ENCODE measurements at regions not wholly inside any gene's neighbourhood (a gene's known extent, or its start where the extent isn't known, plus 50 kb on each side); places are given as distances from the start of the nearest gene placed in this dataset.

- Mint-ChIP-seq H3K36me3 (ENCODE audit: low read depth, unreplicated experiment) (no peaks in the 10 kb centered on the region), H3K27ac (ENCODE audit: unreplicated experiment) (no peak overlapping the region), H3K9me3 (ENCODE audit: unreplicated experiment) (no peaks in the 10 kb centered on the region), H3K4me1 (ENCODE audit: unreplicated experiment) (peaks cover 2% of the 10 kb centered on the region), H3K27me3 (ENCODE audit: unreplicated experiment) (no peaks in the 10 kb centered on the region), H3K4me3 (ENCODE audit: unreplicated experiment) (no peak overlapping the region)
- no peak for DNase-seq (ENCODE audit: low spot score)
- TF ChIP-seq, protein P1, sequence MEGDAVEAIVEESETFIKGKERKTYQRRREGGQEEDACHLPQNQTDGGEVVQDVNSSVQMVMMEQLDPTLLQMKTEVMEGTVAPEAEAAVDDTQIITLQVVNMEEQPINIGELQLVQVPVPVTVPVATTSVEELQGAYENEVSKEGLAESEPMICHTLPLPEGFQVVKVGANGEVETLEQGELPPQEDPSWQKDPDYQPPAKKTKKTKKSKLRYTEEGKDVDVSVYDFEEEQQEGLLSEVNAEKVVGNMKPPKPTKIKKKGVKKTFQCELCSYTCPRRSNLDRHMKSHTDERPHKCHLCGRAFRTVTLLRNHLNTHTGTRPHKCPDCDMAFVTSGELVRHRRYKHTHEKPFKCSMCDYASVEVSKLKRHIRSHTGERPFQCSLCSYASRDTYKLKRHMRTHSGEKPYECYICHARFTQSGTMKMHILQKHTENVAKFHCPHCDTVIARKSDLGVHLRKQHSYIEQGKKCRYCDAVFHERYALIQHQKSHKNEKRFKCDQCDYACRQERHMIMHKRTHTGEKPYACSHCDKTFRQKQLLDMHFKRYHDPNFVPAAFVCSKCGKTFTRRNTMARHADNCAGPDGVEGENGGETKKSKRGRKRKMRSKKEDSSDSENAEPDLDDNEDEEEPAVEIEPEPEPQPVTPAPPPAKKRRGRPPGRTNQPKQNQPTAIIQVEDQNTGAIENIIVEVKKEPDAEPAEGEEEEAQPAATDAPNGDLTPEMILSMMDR (IDR thresholded peaks at IDR 0.05; ENCODE audit: unreplicated experiment) = no peak
These were observed 361.1 kb upstream of the BOD1L1 start for GRCh38 chr4:13988353-13989305.

- Mint-ChIP-seq H3K36me3 (ENCODE audit: low read depth, unreplicated experiment) (no peaks in the 10 kb centered on the region), H3K9me3 (ENCODE audit: unreplicated experiment) (no peaks in the 10 kb centered on the region), H3K4me1 (ENCODE audit: unreplicated experiment) (peaks cover 2% of the 10 kb centered on the region), H3K27ac (ENCODE audit: unreplicated experiment) (no peak overlapping the region), H3K27me3 (ENCODE audit: unreplicated experiment) (no peaks in the 10 kb centered on the region), H3K4me3 (ENCODE audit: unreplicated experiment) (no peak overlapping the region)
- TF ChIP-seq, protein P1 (IDR thresholded peaks at IDR 0.05; ENCODE audit: unreplicated experiment) = no peak
- no peak for DNase-seq (ENCODE audit: low spot score)
These were observed 362.0 kb upstream of the BOD1L1 start for GRCh38 chr4:13989501-13989900.

DNA sequence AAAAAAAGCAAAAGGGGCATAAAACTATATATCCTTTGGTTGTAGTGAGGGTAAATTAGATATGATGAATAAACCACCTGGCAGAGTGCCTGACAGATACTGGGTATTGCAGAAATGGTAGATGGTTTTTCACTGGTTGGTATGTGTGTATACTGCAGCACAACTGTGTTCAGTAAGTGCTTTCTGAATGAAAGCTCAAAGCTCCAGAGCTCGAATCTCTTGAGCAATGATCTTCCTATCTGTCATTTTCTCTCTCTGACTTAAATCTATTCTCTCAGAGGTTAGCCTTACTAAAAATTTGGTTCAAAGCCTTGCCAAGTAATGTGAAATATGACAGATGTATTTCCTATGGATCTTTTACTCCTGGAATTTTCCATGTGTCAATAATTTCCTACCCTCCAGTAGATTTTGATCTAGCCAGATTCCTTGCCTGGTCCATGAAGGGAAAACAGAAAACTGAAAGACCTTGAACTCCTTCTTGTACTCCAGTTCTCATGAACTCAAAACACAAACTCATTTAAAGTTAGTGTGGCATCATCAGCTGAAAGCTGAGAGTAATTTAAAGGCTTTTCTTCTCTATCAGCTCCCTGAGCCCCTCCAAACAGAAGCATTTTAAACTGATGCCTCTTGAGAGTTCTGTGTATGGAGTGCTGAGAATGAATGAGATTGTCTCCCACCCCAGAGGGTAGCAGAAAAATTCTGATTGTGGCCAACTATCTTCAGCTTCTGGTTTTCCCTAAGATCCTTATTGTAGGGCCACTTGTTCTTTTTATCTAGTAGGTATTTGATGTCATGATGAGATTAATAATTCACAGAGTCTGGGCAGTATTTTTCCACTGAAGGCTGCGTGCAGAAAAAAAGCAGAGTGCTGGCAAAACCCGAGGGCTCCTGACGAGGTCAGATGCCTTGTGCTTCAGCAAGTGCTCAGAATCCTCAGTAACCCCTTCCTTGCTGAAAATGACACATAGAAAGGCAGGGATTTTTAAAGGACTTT, 363.4 kb upstream of the BOD1L1 start:
- H3K9me3 Mint-ChIP-seq (ENCODE audit: unreplicated experiment) = no peaks in the 10 kb centered on the region
- no peak overlapping the region for H3K4me3 Mint-ChIP-seq (ENCODE audit: unreplicated experiment)
- TF ChIP-seq, protein P1 (IDR thresholded peaks at IDR 0.05; ENCODE audit: unreplicated experiment) = no peak
- H3K27ac Mint-ChIP-seq (ENCODE audit: unreplicated experiment) = no peak overlapping the region
- no peaks in the 10 kb centered on the region for H3K36me3 Mint-ChIP-seq (ENCODE audit: low read depth, unreplicated experiment)
- peaks cover 2% of the 10 kb centered on the region for H3K4me1 Mint-ChIP-seq (ENCODE audit: unreplicated experiment)
- no peak for DNase-seq (ENCODE audit: low spot score)
- H3K27me3 Mint-ChIP-seq (ENCODE audit: unreplicated experiment) = no peaks in the 10 kb centered on the region

DNA sequence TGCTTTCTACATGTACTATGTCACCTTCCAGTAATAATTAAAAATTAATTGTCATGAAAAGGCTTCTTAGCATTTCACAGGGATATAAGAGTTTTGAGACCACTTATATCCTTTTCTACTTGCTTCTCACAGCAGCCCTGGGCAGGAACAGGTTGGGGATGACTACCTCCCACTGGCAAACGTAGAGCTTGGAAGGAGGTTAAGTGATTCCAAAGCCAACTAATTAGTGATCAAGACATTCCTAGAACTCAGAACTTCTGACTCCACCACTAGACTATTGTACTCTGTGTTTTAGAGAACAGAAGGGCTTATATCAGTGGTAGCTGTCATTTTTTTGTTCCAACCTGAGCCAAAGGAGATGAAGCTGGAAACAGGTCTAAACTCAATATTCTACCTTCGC, 364.5 kb upstream of the BOD1L1 start:
- Mint-ChIP-seq H3K27me3 (ENCODE audit: unreplicated experiment) (no peaks in the 10 kb centered on the region), H3K4me1 (ENCODE audit: unreplicated experiment) (peaks cover 2% of the 10 kb centered on the region), H3K9me3 (ENCODE audit: unreplicated experiment) (no peaks in the 10 kb centered on the region), H3K36me3 (ENCODE audit: low read depth, unreplicated experiment) (no peaks in the 10 kb centered on the region), H3K27ac (ENCODE audit: unreplicated experiment) (no peak overlapping the region), H3K4me3 (ENCODE audit: unreplicated experiment) (no peak overlapping the region)
- DNase-seq (ENCODE audit: low spot score) = no peak
- TF ChIP-seq, protein P1 (IDR thresholded peaks at IDR 0.05; ENCODE audit: unreplicated experiment) = no peak
